Thoracic aorta (tissue), 2 donors: ENCODE measurements at regions not wholly inside any gene's neighbourhood (a gene's known extent, or its start where the extent isn't known, plus 50 kb on each side); places are given as distances from the start of the nearest gene placed in this dataset.

Experiments used
- ATAC-seq: fragments of 150-250 bp; one replicate; pipeline ENCODE4 v1.8.0; 2017; ENCODE audit warnings: low read depth; ENCODE audit not compliant: insufficient number of reproducible peaks, low FRiP score
- DNase-seq: peaks from one replicate; pipeline ENCODE4 v3.0.0-alpha.2; 2020; ENCODE audit warnings: low spot score
- H3K27ac ChIP-seq, 2 donors: fragments of 200-600 bp; sonication (generic); 1 replicate in 1 of 2; 2 replicates in 1 of 2; pipeline ENCODE4 v1.5.1; 2016; ENCODE audit warnings: mild to moderate bottlenecking in 2 of 2, moderate library complexity in 2 of 2
- H3K27me3 ChIP-seq: fragments of 200-600 bp; sonication (generic); replicated peaks from 2 replicates; pipeline ENCODE4 v1.6.0; 2016; ENCODE audit warnings: mild to moderate bottlenecking; ENCODE audit not compliant: insufficient read depth
- H3K36me3 ChIP-seq: fragments of 200-600 bp; sonication (generic); one replicate; pipeline ENCODE4 v1.5.1; 2016
- H3K4me1 ChIP-seq, 2 donors: fragments of 200-600 bp; sonication (generic); 1 replicate in 1 of 2; 2 replicates in 1 of 2; pipeline versions ENCODE4 v1.5.1 to v1.6.0; 2016; ENCODE audit warnings: low read depth in 2 of 2, mild to moderate bottlenecking in 1 of 2; ENCODE audit not compliant: control insufficient read depth in 1 of 2
- H3K4me3 ChIP-seq: fragments of 200-600 bp; sonication (generic); 2 replicates; pipeline ENCODE4 v1.5.1; 2016; ENCODE audit warnings: mild to moderate bottlenecking
- H3K9me3 ChIP-seq: fragments of 200-600 bp; sonication (generic); 2 replicates; pipeline ENCODE4 v1.5.1; 2016
- TF ChIP-seq, protein P1 (sequence below): fragments of 200-600 bp; sonication (generic); IDR thresholded peaks from one replicate; pipeline ENCODE4 v1.5.1; 2019; ENCODE audit warnings: antibody characterized with exemption

DNA sequence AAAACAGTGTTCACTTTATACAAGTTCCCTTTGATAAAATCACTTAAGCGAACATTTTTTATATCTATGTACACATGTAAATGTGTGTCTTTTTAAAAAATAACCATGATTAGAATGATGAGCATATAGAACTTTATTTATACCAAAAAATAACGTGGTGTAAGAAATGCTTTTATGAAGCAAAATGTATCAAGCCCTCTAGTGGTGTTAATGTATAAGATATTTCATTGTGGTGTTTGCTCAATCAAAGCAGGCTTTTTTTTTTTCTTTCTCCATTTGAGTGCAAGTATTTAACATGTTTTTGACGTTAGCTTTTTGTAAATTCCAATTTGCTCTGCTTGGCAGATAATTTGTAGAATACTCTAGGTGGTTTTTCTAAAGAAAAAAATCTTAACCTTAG is 2092.4 kb upstream of the TENM3 start:
- no peaks in the 10 kb centered on the region for H3K36me3 ChIP-seq
- no peak for ATAC-seq
- H3K9me3 ChIP-seq = no peaks in the 10 kb centered on the region
- H3K27ac ChIP-seq = no peak overlapping the region
- H3K27me3 ChIP-seq = no peaks in the 10 kb centered on the region
- TF ChIP-seq, protein P1, sequence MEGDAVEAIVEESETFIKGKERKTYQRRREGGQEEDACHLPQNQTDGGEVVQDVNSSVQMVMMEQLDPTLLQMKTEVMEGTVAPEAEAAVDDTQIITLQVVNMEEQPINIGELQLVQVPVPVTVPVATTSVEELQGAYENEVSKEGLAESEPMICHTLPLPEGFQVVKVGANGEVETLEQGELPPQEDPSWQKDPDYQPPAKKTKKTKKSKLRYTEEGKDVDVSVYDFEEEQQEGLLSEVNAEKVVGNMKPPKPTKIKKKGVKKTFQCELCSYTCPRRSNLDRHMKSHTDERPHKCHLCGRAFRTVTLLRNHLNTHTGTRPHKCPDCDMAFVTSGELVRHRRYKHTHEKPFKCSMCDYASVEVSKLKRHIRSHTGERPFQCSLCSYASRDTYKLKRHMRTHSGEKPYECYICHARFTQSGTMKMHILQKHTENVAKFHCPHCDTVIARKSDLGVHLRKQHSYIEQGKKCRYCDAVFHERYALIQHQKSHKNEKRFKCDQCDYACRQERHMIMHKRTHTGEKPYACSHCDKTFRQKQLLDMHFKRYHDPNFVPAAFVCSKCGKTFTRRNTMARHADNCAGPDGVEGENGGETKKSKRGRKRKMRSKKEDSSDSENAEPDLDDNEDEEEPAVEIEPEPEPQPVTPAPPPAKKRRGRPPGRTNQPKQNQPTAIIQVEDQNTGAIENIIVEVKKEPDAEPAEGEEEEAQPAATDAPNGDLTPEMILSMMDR = no peak
- H3K4me1 ChIP-seq = no peaks in the 10 kb centered on the region
- no peak for DNase-seq
- no peak overlapping the region for H3K4me3 ChIP-seq

DNA sequence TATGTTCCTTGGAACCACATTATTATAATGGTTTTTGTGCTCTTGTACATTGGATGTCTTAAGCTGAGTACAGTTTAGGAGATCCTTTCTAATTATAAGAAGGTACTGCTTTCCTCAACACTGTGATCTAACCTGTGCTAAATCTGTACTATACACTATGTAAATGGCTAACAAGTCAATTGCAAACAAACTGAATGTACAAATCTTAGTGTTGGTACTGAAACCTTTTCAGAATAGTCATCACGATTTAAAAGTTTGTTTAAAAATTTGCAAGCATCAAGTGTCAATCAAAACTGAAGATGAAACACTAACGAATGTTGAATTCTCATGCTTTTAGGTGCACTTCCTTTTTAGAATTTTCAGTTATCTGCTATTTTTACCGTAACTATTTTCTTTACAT is 2090.4 kb upstream of the TENM3 start:
- Histone ChIP-seq H3K27me3 (no peaks in the 10 kb centered on the region), H3K36me3 (no peaks in the 10 kb centered on the region), H3K4me1 (no peaks in the 10 kb centered on the region), H3K4me3 (no peak overlapping the region), H3K9me3 (no peaks in the 10 kb centered on the region), H3K27ac (no peak overlapping the region)
- no peak for ATAC-seq
- no peak for DNase-seq
- TF ChIP-seq, protein P1 = no peak

DNA sequence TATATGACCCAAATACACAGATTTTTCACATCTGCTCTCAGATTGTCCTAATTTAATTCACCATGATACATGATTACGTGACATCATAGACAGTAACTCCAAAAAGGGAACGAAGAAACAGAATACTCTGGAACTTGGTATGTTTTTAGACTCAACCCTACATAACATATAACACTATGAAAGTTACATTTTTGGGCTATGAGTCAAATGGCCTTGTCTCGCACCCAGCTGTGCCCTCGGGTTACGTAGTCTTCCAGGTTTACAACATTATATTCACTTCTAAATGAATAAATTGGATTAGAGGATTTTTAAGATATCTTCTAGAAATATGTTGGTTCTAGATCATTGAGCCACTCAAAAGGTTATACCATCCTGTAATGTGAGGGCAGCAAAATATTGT is 2089.6 kb upstream of the TENM3 start:
- H3K27ac ChIP-seq = no peak overlapping the region
- no peaks in the 10 kb centered on the region for H3K9me3 ChIP-seq
- TF ChIP-seq, protein P1 = no peak
- H3K4me1 ChIP-seq = no peaks in the 10 kb centered on the region
- H3K4me3 ChIP-seq = no peak overlapping the region
- H3K36me3 ChIP-seq = no peaks in the 10 kb centered on the region
- no peaks in the 10 kb centered on the region for H3K27me3 ChIP-seq
- no peak for ATAC-seq
- no peak for DNase-seq

DNA sequence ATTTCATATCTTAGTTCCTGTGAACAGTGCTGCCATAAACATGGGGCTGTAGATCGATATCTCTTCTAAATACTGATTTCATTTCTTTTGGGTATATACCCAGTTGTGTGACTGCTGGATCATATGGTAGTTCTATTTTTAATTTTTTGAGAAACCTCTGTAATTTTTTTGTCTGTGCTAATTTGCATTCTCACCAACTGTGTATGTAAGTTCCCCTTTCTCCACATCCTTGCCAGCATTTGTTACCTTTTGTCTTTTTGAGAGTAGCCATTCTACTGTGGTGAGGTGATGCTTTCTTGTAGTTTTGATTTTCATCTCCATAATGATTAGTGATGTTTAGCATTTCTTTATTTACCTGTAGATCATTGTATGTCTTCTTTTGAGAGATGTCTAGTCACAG is 2086.5 kb upstream of the TENM3 start:
- Histone ChIP-seq H3K4me3 (no peak overlapping the region), H3K9me3 (no peaks in the 10 kb centered on the region), H3K36me3 (no peaks in the 10 kb centered on the region), H3K27ac (no peak overlapping the region), H3K4me1 (no peaks in the 10 kb centered on the region), H3K27me3 (no peaks in the 10 kb centered on the region)
- TF ChIP-seq, protein P1 = no peak
- ATAC-seq = no peak
- DNase-seq = no peak

DNA sequence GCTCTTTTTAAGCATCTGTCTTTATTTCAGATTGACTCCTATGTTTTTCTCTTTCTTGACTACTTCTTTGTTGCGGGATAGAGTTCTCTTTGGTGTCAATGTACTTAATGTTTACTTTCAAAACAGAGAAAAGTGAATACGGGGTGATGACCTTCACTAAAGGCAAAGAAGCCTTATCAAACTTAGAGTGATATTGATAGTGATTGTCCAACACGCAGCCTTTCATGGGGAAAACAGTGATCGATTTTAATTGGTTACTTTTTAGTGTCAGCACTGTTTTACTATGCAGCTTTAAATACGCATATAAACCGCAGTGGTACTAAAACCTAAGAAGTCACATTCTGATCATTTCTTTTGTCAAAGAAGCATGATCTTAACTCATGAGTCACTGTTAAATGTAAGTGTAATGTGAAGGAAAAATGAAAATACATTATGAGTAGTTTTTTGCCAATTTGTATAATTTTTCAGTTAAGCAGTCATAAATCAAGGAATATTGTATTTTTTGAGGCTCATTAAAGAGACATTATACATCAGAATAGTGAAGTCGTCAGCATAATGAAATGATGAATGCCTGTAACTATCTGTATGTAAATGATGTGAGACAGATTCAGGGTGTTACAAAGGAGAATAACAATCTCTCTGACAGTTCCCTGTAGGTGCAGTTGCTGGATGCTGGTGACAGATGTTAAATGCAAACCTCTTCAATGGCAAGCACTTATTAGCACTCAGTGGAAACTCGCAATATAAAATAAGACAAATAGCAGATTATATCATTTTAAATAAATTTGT is 2082.8 kb upstream of the TENM3 start:
- Histone ChIP-seq H3K36me3 (no peaks in the 10 kb centered on the region), H3K4me3 (no peak overlapping the region), H3K27me3 (no peaks in the 10 kb centered on the region), H3K9me3 (no peaks in the 10 kb centered on the region), H3K4me1 (no peaks in the 10 kb centered on the region), H3K27ac (no peak overlapping the region)
- DNase-seq (no peak), ATAC-seq (no peak)
- TF ChIP-seq, protein P1 = no peak
